Posterior vena cava (tissue), 2 donors: ENCODE measurements at regions not wholly inside any gene's neighbourhood (a gene's known extent, or its start where the extent isn't known, plus 50 kb on each side); places are given as distances from the start of the nearest gene placed in this dataset.

ENCODE experiments used
- DNase-seq: peaks from one replicate; pipeline ENCODE4 v3.0.0-alpha.2; 2020; ENCODE audit warnings: low spot score
- intact Hi-C, 2 donors: fragments of 100-400 bp; cut with DNase I; formaldehyde crosslinking; loops; one replicate each; pipeline versions ENCODE4 v1.14.1 to v1.14.2; 2022 to 2023
- donor health status: DM: yes; HTN: yes; CAD: no.
- donor health status: DM: yes; HTN: yes; CAD: no.

GRCh38 chr4:135164601-135165000 is 963.0 kb upstream of the PABPC4L start:
- no peak for DNase-seq
- intact Hi-C loops: no loop called here

GRCh38 chr4:135144498-135144897 is 942.9 kb upstream of the PABPC4L start:
- DNase-seq: no peak
- intact Hi-C loops: no loop called here

GRCh38 chr4:135124196-135124595 is 922.6 kb upstream of the PABPC4L start:
- intact Hi-C loops: no loop called here
- DNase-seq: no peak

GRCh38 chr4:135123632-135124031 is 922.0 kb upstream of the PABPC4L start:
- intact Hi-C loops: no loop called here
- DNase-seq: no peak

- DNase-seq: no peak
- intact Hi-C loops: no loop called here
Observed at GRCh38 chr4:135122457-135122856, 920.9 kb upstream of the PABPC4L start.

GRCh38 chr4:135120195-135120594 is 918.6 kb upstream of the PABPC4L start:
- no peak for DNase-seq
- intact Hi-C loops: no loop called here

GRCh38 chr4:135114079-135114478 is 912.5 kb upstream of the PABPC4L start:
- intact Hi-C loops: no loop called here
- DNase-seq: no peak

GRCh38 chr4:135098061-135098460 is 896.5 kb upstream of the PABPC4L start:
- no peak for DNase-seq
- intact Hi-C loops: no loop called here

GRCh38 chr4:135073389-135073788 is 871.8 kb upstream of the PABPC4L start:
- intact Hi-C loops: no loop called here

GRCh38 chr4:135072553-135072952 is 871.0 kb upstream of the PABPC4L start:
- intact Hi-C loops: no loop called here
- no peak for DNase-seq

More at GRCh38 chr4:135073389-135073788, 871.8 kb upstream of the PABPC4L start:
- DNase-seq: no peak

GRCh38 chr4:135065366-135065765 is 863.8 kb upstream of the PABPC4L start:
- intact Hi-C loops: no loop called here

GRCh38 chr4:135050086-135050717 is 848.6 kb upstream of the PABPC4L start:
- no peak for DNase-seq
- intact Hi-C loops: no loop called here

More at GRCh38 chr4:135065366-135065765, 863.8 kb upstream of the PABPC4L start:
- DNase-seq: no peak

- intact Hi-C loops: no loop called here
- DNase-seq: no peak
Observed at GRCh38 chr4:135032670-135033069, 831.1 kb upstream of the PABPC4L start.

GRCh38 chr4:135015771-135016170 is 814.2 kb upstream of the PABPC4L start:
- intact Hi-C loops: no loop called here
- DNase-seq: no peak

- intact Hi-C loops: no loop called here
- DNase-seq: no peak
Observed at GRCh38 chr4:135007400-135007799, 805.8 kb upstream of the PABPC4L start.

GRCh38 chr4:134999169-134999568 is 797.6 kb upstream of the PABPC4L start:
- intact Hi-C loops: no loop called here

GRCh38 chr4:134961963-134962362 is 760.4 kb upstream of the PABPC4L start:
- intact Hi-C loops: no loop called here
- DNase-seq: no peak

More at GRCh38 chr4:134999169-134999568, 797.6 kb upstream of the PABPC4L start:
- DNase-seq: no peak

- DNase-seq: no peak
- intact Hi-C loops: no loop called here
Observed at GRCh38 chr4:134958862-134959261, 757.3 kb upstream of the PABPC4L start.

GRCh38 chr4:134955059-134955458 is 753.5 kb upstream of the PABPC4L start:
- DNase-seq: no peak
- intact Hi-C loops: no loop called here

- intact Hi-C loops: no loop called here
- no peak for DNase-seq
Observed at GRCh38 chr4:134952775-134953174, 751.2 kb upstream of the PABPC4L start.

GRCh38 chr4:134952305-134952704 is 750.7 kb upstream of the PABPC4L start:
- intact Hi-C loops: no loop called here

More at GRCh38 chr4:134952305-134952704, 750.7 kb upstream of the PABPC4L start:
- no peak for DNase-seq
